K562 (cell line): ENCODE measurements at regions not wholly inside any gene's neighbourhood (a gene's known extent, or its start where the extent isn't known, plus 50 kb on each side); places are given as distances from the start of the nearest gene placed in this dataset.

Source experiments
- RBM22 ChIP-seq: fragments of 200-400 bp; formaldehyde crosslinking; IDR thresholded peaks from 2 replicates; pipeline ENCODE4 v1.6.1; 2018; ENCODE audit warnings: low read length, low read depth; ENCODE audit not compliant: poor library complexity, severe bottlenecking
- SMC3 ChIP-seq: conservative IDR thresholded peaks from 2 replicates; pipeline ENCODE4 v1.6.1; 2011; ENCODE audit warnings: low read depth, low read length, improper control_type of control experiment; ENCODE audit not compliant: insufficient read depth
- STAG1 ChIP-seq: sonication (generic); formaldehyde crosslinking; IDR thresholded peaks from 2 replicates; pipeline ENCODE4 v1.5.0; 2020; ENCODE audit warnings: missing genetic modification reagents, borderline replicate concordance
- THRB ChIP-seq: fragments of 450-650 bp; formaldehyde crosslinking; conservative IDR thresholded peaks from 2 replicates; pipeline ENCODE4 v1.4.0; 2022; ENCODE audit warnings: mild to moderate bottlenecking, missing genetic modification characterization
- ZNF143 ChIP-seq: sonication (generic); formaldehyde crosslinking; IDR thresholded peaks from 2 replicates; pipeline ENCODE4 v1.9.0; 2022; ENCODE audit warnings: mild to moderate bottlenecking, missing genetic modification reagents
- ZNF212 ChIP-seq: fragments of 450-650 bp; formaldehyde crosslinking; IDR thresholded peaks from 2 replicates; pipeline ENCODE4 v1.4.0; 2020; ENCODE audit warnings: mild to moderate bottlenecking
- ZNF445 ChIP-seq: fragments of 250-450 bp; sonication (Bioruptor Pico); IDR thresholded peaks from 2 replicates; pipeline ENCODE4 v1.4.0; 2020; ENCODE audit warnings: low read depth, mild to moderate bottlenecking, moderate library complexity
- TF ChIP-seq, protein P1 (sequence below), 2 experiments: fragments of 150-350 bp in 1 of 2; IDR thresholded peaks; 2 replicates each; pipeline ENCODE4 v1.6.1; 2012 to 2016; ENCODE audit warnings: low read depth in 2 of 2, low read length in 2 of 2, mild to moderate bottlenecking in 1 of 2, moderate library complexity in 1 of 2

GRCh38 chr7:136709876-136710275 lies 158.6 kb upstream of the CHRM2 start (continued):
- TF ChIP-seq, protein P1, sequence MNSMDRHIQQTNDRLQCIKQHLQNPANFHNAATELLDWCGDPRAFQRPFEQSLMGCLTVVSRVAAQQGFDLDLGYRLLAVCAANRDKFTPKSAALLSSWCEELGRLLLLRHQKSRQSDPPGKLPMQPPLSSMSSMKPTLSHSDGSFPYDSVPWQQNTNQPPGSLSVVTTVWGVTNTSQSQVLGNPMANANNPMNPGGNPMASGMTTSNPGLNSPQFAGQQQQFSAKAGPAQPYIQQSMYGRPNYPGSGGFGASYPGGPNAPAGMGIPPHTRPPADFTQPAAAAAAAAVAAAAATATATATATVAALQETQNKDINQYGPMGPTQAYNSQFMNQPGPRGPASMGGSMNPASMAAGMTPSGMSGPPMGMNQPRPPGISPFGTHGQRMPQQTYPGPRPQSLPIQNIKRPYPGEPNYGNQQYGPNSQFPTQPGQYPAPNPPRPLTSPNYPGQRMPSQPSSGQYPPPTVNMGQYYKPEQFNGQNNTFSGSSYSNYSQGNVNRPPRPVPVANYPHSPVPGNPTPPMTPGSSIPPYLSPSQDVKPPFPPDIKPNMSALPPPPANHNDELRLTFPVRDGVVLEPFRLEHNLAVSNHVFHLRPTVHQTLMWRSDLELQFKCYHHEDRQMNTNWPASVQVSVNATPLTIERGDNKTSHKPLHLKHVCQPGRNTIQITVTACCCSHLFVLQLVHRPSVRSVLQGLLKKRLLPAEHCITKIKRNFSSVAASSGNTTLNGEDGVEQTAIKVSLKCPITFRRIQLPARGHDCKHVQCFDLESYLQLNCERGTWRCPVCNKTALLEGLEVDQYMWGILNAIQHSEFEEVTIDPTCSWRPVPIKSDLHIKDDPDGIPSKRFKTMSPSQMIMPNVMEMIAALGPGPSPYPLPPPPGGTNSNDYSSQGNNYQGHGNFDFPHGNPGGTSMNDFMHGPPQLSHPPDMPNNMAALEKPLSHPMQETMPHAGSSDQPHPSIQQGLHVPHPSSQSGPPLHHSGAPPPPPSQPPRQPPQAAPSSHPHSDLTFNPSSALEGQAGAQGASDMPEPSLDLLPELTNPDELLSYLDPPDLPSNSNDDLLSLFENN (IDR thresholded peaks at IDR 0.05; ENCODE audit: low read depth in 2 of 2, low read length in 2 of 2): no peak
- TF ChIP-seq ZNF445 (CRISPR knock-in tag): no peak
- TF ChIP-seq RBM22: no peak
- TF ChIP-seq SMC3: no peak
- TF ChIP-seq THRB (CRISPR knock-in tag): no peak
- no peak for TF ChIP-seq ZNF212
- no peak for TF ChIP-seq ZNF143 (CRISPR knock-in tag)
- no peak for TF ChIP-seq STAG1
- TF ChIP-seq, all 486 proteins: peak for 0
